GM18909 (cell line): ENCODE measurements at regions not wholly inside any gene's neighbourhood (a gene's known extent, or its start where the extent isn't known, plus 50 kb on each side); places are given as distances from the start of the nearest gene placed in this dataset.

ENCODE experiments used
- ATAC-seq: cut with Tn5 transposase; IDR thresholded peaks from one replicate; pipeline ENCODE4 v1.9.1; 2021; ENCODE audit warnings: mild to moderate bottlenecking; ENCODE audit not compliant: unreplicated experiment, poor library complexity

- ATAC-seq: no peak
Observed at GRCh38 chr6:110558575-110558974, 82.2 kb upstream of the SLC22A16 start.

DNA sequence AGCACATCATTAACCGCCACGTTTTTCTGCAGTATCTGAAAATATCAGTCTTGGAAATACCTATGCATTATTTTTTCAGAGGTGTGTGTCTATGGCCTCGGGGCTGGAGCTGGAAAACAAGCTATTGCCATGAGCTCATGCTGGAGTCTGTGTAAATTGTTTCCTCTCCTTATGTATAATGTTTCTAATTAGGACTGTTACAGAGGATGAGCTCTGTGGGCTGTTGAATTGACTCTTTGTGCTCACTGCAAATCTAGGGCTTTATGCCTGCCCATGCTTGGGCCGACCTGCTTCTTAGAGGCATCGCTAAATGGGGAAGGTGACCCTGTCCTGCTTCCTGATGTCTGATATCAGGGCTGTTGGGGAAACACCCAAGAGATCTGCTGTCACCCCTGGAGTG lies 80.8 kb upstream of the SLC22A16 start:
- ATAC-seq: no peak

DNA sequence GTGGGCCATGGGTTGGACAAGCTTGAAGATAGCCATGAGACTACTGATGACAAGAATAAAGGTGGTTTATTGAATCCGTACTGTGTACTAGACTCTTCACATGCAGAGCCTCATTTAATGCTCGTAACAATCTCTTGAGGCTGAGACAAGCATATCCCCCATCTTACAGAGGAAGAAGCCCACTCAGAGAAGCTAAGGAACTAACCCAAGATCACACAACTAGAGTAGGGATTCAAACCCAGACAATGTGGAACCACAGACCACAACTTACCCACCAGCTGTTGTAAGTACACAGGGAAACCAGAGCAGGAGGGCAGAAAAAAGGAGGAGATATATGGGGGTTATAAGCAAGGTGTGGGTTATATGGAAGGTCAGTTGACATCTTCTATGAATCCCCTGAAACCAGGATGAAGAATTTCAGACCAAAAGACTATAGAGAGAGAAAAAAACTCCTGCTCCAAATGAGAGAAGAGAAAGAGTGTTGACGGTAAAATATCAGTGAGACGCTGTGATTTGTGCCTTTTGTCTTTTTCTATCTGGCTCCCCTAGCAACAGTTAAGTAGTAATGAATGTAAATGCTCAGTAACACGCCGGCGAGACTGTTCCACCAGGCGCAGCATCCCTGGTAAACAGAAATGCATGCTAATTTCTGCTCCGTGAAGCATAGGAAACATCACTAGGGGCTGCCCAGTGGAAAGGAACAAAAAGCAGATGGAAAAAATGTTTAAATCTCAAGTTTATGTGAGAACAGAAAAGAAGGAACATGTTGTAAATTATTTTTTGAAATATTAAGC lies 80.1 kb upstream of the SLC22A16 start:
- ATAC-seq: no peak

- ATAC-seq: no peak
Observed at GRCh38 chr6:110554966-110555460, 78.6 kb upstream of the SLC22A16 start.

GRCh38 chr6:110554441-110554840 lies 78.0 kb upstream of the SLC22A16 start:
- no peak for ATAC-seq

DNA sequence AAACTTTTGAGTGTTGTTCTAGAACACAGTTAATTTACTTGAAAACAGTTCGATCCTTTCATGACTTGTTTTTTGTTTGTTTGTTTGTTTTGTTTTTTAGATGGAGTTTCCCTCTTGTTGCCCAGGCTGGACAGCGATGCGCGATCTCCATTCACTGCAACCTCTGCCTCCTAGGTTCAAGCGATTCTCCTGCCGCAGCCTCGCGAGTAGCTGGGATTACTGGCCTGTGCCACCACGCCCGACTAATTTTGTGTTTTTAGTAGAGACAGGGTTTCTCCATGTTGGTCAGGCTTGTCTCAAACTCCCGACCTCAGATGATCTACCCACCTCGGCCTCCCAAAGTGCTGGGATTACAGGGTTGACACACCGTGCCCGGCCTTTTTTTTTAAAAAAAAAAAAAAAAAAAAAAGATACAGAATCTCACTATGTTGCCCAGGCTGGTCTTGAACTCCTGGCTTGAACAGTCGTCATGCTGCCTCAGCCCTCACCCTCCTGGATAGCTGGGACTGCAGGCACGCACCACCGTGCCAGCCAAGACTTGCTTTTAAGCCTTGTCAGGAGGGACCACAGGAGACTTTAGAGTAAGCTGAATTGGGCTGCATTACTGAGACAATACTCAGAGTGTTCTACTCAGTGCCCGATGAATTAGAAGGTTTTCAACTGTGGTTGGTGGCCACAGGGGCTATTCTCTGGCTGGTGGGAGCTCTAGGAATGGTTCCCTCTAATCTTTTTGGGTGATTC lies 76.7 kb upstream of the SLC22A16 start:
- ATAC-seq: no peak

DNA sequence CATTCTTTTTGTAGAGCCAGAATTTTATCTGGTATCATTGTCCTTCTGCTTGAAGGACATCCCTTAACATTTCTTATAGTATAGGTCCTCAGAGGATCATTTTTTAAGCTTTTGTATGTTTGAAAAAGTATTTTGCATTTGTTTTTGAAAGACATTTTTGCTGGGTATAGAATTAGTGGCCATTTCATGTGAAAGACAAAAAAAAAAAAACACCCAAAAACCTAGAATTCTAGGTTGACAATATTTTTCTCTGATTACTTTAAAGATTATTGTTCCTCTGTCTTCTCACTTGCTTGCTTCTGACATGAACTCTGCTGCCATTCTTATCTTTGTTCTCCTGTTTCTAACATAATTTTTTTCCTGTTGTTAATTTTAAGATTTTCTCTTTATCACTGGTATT lies 75.7 kb upstream of the SLC22A16 start:
- no peak for ATAC-seq

DNA sequence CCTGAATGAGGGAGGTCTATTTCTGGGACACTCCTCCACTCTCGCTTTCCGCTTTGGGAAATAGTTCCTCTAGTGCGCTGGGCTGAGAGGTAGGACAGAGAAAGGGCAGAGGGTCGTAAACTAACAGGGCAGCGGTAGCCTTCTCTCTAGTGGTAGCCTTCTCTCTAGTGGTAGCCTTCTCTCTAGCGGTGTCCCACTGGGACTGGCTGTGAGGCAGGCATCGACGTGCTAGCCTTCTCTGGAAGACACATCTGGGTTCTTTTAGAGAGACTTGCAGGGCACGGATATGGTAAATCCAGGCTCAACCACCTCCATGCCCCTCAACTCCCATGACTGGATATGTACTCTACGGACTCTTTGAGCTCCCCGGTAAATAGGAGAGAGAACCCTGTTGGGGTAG lies 74.7 kb upstream of the SLC22A16 start:
- ATAC-seq: no peak

GRCh38 chr6:110550353-110550752 lies 73.9 kb upstream of the SLC22A16 start:
- no peak for ATAC-seq

DNA sequence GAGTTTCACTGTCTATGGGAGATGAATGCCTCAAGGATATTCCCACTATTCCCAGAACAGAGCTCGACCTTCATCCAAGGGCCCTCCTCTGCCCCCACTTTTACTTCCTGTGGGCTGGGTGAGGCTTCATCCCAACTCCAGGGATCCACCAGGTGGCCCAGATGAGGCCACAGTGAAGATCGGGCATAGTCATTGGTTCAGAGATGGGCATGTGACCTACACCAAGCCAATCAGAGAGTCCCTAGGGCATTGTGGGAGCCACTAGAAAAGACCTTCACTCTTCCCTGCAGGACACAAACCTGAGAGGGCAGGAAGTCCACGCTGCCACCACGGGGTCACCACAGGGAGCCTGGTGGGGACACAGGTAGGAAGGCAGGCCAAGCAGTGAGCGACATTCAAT lies 72.9 kb upstream of the SLC22A16 start:
- ATAC-seq: no peak

- no peak for ATAC-seq
Observed at GRCh38 chr6:110548110-110548847, 71.9 kb upstream of the SLC22A16 start.

DNA sequence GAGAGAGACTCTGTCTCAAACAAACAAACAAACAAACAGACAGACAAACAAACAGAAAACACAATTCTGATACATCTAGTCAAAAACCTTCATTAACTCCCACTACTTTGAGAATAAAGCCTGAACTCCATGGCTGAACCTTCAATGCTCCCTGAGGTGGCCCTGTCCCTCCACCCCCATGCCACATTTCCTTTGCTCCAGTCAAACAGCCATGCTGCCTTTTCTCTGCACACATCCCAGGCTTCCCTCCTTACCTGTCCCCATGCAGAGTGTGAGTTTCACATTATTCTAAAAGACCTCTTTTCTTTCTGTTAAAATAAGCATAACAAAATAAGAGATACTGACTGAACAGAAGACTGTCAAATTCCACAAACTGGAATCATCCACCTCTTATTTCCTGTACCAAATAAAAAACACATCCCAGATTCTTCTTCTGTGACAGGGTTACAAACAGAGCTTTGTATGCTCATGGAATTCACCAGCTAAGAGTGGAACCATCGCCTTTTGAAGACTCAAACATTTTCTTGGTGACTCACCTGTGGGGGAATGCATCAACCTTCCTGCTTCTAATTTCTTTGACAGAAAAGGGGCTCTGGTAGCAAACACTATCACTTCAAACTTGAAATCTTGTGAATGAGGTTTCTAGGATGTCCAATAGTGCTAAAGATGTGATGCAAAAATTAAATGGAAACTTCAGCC lies 71.0 kb upstream of the SLC22A16 start:
- ATAC-seq: no peak

- no peak for ATAC-seq
Observed at GRCh38 chr6:110545081-110545872, 68.9 kb upstream of the SLC22A16 start.

DNA sequence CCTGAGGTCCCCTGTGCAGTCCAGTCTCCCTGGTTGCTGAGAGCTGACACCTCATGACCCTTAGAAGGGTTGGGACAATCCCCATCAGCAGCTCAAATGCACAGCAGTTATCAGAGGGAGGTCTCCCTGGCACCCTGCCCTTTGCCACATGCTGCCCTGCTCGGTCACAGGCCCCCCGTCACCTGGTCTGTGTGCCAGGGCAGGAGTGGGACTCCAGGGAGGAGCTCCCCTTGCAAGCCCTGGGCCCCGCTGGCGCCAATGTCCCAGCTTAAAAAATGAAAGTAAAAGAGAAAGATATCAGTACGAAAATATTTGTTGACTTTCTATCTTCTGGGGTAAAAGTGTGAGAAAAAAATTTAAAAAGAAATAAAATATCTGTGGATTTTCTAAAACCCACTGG lies 68.1 kb upstream of the SLC22A16 start:
- no peak for ATAC-seq

DNA sequence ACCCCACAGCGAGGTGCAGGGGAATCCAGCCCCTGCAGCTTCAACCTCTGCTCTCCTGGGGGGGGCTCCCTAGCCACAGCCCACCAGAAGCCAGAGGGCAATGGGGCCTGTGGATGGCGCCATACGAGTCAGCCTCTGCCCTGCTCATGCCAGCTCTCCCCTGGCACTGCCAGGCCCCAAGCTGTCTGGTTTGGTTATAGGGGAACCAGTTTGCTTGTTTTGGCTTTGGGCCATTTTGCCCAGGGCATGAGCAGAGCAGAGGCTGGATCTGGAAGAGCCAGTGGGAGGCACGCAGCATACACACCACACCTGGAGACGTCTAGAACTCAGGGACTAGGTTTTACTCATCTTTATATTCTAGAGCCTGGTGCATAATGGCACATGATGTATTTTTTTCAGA lies 66.7 kb upstream of the SLC22A16 start:
- ATAC-seq: no peak

DNA sequence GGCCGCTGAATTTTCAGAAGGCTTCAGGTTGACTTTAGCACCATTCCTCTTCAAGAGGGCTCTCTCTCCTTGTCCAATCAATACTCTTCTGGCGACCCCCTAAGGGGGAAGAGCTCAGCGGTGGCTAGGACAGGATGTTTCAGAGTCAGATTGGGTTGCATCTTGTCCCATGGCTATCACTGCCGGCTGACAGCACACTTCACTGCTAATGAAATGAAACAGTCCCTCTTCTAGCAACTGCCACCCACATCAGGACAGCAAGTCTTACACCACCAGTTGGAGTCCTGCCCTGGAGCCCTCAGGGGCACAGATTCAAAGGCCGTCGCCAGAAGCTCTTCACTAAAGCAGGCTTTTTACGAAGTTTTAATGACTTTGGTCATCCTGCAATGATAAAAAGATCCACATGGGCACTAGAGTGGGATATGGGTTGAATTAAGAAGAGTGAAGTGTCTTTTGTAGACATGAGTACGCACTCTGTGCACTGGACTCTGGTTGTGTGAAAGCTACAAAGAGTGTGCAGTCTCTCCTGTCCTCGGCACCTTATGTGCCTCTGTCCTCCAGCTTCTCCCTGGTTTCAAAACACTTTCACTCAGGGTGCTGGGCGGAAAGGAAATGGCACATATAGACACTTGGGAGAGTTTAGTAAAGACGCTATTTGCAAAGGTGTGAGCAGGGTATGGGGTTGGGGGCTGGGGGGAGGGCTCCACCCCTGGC lies 66.1 kb upstream of the SLC22A16 start:
- no peak for ATAC-seq

GRCh38 chr6:110541701-110542309 lies 65.4 kb upstream of the SLC22A16 start:
- ATAC-seq: no peak

DNA sequence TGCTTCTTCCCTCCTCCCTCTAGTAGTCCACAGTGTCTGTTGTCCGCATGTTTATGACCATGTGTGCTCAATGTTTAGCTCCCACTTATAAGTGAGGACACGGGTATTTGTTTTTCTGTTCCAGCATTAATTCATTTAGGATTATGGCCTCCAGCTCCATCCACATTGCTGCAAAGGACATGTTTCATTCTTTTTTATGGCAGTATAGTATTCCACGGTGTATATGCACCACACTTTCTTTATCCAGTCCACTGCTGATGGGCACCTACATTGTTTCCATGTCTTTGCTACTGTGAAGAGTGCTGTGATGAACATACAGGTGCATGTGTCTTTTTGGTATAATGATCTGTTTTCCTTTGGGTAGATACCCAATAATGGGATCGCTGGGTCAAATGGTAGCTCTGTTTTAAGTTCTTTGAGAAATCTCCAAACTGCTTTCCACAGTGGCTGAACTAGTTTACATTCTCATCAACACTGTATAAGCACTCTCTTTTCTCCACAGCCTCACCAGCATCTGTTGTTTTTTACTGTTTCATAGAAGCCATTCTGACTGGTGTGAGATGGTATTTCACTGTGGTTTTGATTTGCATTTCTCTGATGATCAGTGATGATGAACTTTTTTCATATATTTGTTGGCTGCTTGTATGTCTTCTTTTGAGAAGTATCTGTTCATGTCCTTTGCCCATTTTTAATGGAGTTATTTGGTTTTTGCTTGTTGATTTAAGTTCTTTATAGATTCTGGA lies 63.0 kb upstream of the SLC22A16 start:
- peak; percentile 51 for ATAC-seq
